ENCODE measurements at regions not wholly inside any gene's neighbourhood (a gene's known extent, or its start where the extent isn't known, plus 50 kb on each side); places are given as distances from the start of the nearest gene placed in this dataset.

DNA sequence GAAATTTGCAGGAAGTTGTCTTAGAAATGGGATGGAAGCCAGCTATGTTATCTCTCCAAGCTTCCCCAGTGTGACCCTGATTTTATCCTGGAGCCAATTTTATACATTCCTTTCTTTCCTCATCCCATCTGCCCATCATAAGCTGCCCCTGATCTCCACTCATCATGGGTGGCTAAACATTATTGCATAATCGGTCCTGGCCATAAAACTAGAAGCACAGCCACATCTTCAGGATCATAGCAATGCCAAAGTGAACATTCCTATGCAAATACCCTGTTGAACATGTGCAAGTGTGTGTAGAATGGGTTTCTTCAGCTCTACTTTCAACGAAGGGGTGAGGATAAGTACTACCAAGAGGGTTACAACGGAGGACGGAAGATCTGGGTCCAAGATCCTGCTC lies 50.6 kb upstream of the COG2 start:
- no peak overlapping the region for H3K4me3 ChIP-seq
- H3K27me3 ChIP-seq = no peaks in the 10 kb centered on the region
- H3K9me3 ChIP-seq = no peaks in the 10 kb centered on the region
- no peak overlapping the region for H3K9ac ChIP-seq (ENCODE audit: low read depth in 2 of 2, low read length in 2 of 2)
- no peaks in the 10 kb centered on the region for H3K36me3 ChIP-seq
- intact Hi-C loops (cut with DNase I) = no loop called here
- DNase-seq = no peak
- no peaks in the 10 kb centered on the region for H3K4me1 ChIP-seq
- TF ChIP-seq CTCF (IDR thresholded peaks at IDR 0.05) = no peak
- no peak overlapping the region for H3K27ac ChIP-seq

DNA sequence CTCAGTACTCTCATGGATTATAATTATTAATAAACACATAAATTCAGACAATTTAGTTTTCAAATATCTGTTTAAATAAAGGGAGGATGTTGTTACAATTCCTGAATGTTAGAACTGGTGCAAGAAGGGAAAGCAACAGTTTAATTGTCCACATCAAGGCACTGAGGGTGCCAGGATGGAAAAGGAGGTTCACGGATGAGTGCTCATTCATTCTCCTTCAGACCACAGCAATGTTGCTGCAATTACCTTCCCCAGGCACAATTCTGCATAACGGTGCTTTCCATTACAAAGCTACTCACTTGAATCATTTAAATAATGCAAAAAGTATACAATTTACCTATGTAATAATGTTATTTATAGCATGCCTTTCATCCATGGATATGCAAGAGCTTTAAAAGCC lies 52.3 kb upstream of the COG2 start:
- DNase-seq = no peak
- no peak for TF ChIP-seq CTCF (IDR thresholded peaks at IDR 0.05)
- no peak overlapping the region for H3K27ac ChIP-seq
- H3K4me1 ChIP-seq = no peaks in the 10 kb centered on the region
- H3K9ac ChIP-seq (ENCODE audit: low read depth in 2 of 2, low read length in 2 of 2) = no peak overlapping the region
- H3K27me3 ChIP-seq = no peaks in the 10 kb centered on the region
- H3K36me3 ChIP-seq = no peaks in the 10 kb centered on the region
- intact Hi-C loops (cut with DNase I) = no loop called here
- H3K9me3 ChIP-seq = no peaks in the 10 kb centered on the region
- no peak overlapping the region for H3K4me3 ChIP-seq

DNA sequence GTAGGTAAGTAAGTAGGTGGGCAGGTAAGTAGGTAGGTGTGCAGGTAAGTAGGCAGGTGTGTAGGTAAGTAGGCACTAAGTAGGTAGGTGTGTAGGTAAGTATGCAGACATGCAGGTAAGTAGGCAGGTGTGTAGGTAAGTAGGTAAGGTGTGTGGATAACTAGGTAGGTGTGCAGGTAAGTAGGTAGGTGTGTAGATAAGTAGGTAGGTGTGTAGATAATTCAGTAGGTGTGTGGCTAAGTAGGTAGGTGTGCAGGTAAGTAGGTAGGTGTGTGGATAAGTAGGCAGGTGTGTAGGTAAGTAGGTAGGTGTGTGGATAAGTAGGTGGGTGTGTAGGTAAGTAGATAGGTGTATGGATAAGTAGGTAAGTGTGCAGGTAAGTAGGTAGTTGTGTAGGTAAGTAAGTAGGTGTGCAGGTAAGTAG lies 53.9 kb upstream of the COG2 start:
- H3K9me3 ChIP-seq = no peaks in the 10 kb centered on the region
- no peaks in the 10 kb centered on the region for H3K27me3 ChIP-seq
- no peak for TF ChIP-seq CTCF (IDR thresholded peaks at IDR 0.05)
- H3K4me1 ChIP-seq = no peaks in the 10 kb centered on the region
- H3K36me3 ChIP-seq = no peaks in the 10 kb centered on the region
- intact Hi-C loops (cut with DNase I) = no loop called here
- no peak overlapping the region for H3K9ac ChIP-seq (ENCODE audit: low read depth in 2 of 2, low read length in 2 of 2)
- DNase-seq = no peak
- no peak overlapping the region for H3K4me3 ChIP-seq
- no peak overlapping the region for H3K27ac ChIP-seq

- no peak for TF ChIP-seq CTCF (IDR thresholded peaks at IDR 0.05)
- Histone ChIP-seq H3K4me1 (no peaks in the 10 kb centered on the region), H3K36me3 (no peaks in the 10 kb centered on the region), H3K9me3 (no peaks in the 10 kb centered on the region), H3K4me3 (no peak overlapping the region), H3K27me3 (no peaks in the 10 kb centered on the region), H3K27ac (no peak overlapping the region), H3K9ac (ENCODE audit: low read depth in 2 of 2, low read length in 2 of 2) (no peak overlapping the region)
- DNase-seq = no peak
- intact Hi-C loops (cut with DNase I) = no loop called here
Observed at GRCh38 chr1:230587061-230587460, 55.2 kb upstream of the COG2 start.

DNA sequence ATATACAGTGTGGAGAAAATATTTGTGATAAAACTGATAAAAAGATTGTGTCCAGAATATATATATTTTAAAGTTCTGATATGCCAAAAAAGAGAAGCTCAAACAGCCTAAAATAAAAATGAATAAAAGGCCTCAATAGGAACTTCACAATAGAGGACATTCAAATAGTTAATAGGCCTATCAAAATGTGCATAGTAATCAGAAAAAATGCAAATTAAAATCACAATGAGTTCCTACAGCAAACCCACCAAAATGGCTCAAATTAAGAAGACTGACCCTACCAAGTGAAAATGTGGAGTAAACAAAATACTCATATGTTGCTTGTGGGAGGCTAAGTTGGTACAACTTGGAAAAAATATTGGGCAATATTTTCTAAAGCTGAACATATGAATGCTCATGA lies 57.6 kb upstream of the COG2 start:
- TF ChIP-seq CTCF (IDR thresholded peaks at IDR 0.05) = no peak
- Histone ChIP-seq H3K4me1 (no peaks in the 10 kb centered on the region), H3K9ac (ENCODE audit: low read depth in 2 of 2, low read length in 2 of 2) (no peak overlapping the region), H3K27ac (no peak overlapping the region), H3K4me3 (no peak overlapping the region), H3K36me3 (no peaks in the 10 kb centered on the region), H3K27me3 (no peaks in the 10 kb centered on the region), H3K9me3 (no peaks in the 10 kb centered on the region)
- DNase-seq = no peak
- intact Hi-C loops (cut with DNase I) = no loop called here
